Sigmoid colon (tissue), 6 donors: ENCODE measurements at regions not wholly inside any gene's neighbourhood (a gene's known extent, or its start where the extent isn't known, plus 50 kb on each side); places are given as distances from the start of the nearest gene placed in this dataset.

Experiments
- DNase-seq: peaks from one replicate; pipeline ENCODE4 v3.0.0-alpha.2; 2019
- H3K27ac ChIP-seq, 4 donors: fragments of 200-600 bp; sonication (generic); one replicate each; pipeline ENCODE4 v1.5.1; 2016 to 2019; ENCODE audit warnings: mild to moderate bottlenecking in 1 of 4
- H3K27me3 ChIP-seq, 3 donors: fragments of 200-600 bp; sonication (generic); one replicate each; pipeline ENCODE4 v1.5.1; 2019; ENCODE audit warnings: mild to moderate bottlenecking in 1 of 3
- H3K36me3 ChIP-seq, 4 donors: fragments of 200-600 bp; sonication (generic); one replicate each; pipeline ENCODE4 v1.5.1; 2016 to 2019
- H3K4me1 ChIP-seq, 4 donors: fragments of 200-600 bp; sonication (generic); one replicate each; pipeline ENCODE4 v1.5.1; 2017 to 2019
- H3K4me3 ChIP-seq, 4 donors: fragments of 200-600 bp; sonication (generic); one replicate each; pipeline ENCODE4 v1.5.1; 2017 to 2019; ENCODE audit warnings: mild to moderate bottlenecking in 2 of 4, moderate library complexity in 1 of 4
- H3K9me3 ChIP-seq, 4 donors: fragments of 200-600 bp in 3 of 4; sonication (generic) in 3 of 4; one replicate each; pipeline versions ENCODE4 v1.5.1 to v1.6.1; 2013 to 2019
- EP300 ChIP-seq, 4 donors: sonication (generic); formaldehyde crosslinking; IDR thresholded peaks; one replicate each; pipeline ENCODE4 v1.6.1; 2017; ENCODE audit warnings: antibody characterized with exemption in 4 of 4
- POLR2A ChIP-seq, 2 donors: fragments of 450-650 bp; IDR thresholded peaks; one replicate each; pipeline ENCODE4 v1.6.1; 2016; ENCODE audit warnings: antibody characterized with exemption in 2 of 2, mild to moderate bottlenecking in 2 of 2, moderate library complexity in 2 of 2
- POLR2AphosphoS5 ChIP-seq, 4 donors: sonication (generic); formaldehyde crosslinking; IDR thresholded peaks; one replicate each; pipeline ENCODE4 v1.6.1; 2017; ENCODE audit warnings: antibody characterized with exemption in 4 of 4
- WGBS, 2 donors: extraction: QIAGEN DNeasy Blood & Tissue Kit; methylation state at CpG; one replicate each; pipeline ENCODE4 v1.1.7; 2013; 5-methylcytosine and 5-hydroxymethylcytosine counted together
- intact Hi-C: fragments of 100-400 bp; cut with DNase I; formaldehyde crosslinking; loops from one replicate; pipeline ENCODE4 v1.15.1; 2023
- TF ChIP-seq, protein P1 (sequence below), 4 experiments: fragments of 450-650 bp in 3 of 4; fragments of 200-600 bp in 1 of 4; IDR thresholded peaks; one replicate each; pipeline ENCODE4 v1.5.1; 2016 to 2019; ENCODE audit warnings: antibody characterized with exemption in 4 of 4, mild to moderate bottlenecking in 3 of 4, moderate library complexity in 2 of 4
- donor health status: healthy with polysubstance abuse.
- donor health status: healthy.

- no peak for TF ChIP-seq EP300 (IDR thresholded peaks at IDR 0.05)
- no peak for TF ChIP-seq POLR2AphosphoS5 (IDR thresholded peaks at IDR 0.05)
- no peak for TF ChIP-seq POLR2A (IDR thresholded peaks at IDR 0.05)
- TF ChIP-seq, protein P1, sequence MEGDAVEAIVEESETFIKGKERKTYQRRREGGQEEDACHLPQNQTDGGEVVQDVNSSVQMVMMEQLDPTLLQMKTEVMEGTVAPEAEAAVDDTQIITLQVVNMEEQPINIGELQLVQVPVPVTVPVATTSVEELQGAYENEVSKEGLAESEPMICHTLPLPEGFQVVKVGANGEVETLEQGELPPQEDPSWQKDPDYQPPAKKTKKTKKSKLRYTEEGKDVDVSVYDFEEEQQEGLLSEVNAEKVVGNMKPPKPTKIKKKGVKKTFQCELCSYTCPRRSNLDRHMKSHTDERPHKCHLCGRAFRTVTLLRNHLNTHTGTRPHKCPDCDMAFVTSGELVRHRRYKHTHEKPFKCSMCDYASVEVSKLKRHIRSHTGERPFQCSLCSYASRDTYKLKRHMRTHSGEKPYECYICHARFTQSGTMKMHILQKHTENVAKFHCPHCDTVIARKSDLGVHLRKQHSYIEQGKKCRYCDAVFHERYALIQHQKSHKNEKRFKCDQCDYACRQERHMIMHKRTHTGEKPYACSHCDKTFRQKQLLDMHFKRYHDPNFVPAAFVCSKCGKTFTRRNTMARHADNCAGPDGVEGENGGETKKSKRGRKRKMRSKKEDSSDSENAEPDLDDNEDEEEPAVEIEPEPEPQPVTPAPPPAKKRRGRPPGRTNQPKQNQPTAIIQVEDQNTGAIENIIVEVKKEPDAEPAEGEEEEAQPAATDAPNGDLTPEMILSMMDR (IDR thresholded peaks at IDR 0.05) = no peak
- Histone ChIP-seq H3K27ac (no peak overlapping the region), H3K9me3 (peaks cover 0 to 8% (median 3%) of the 10 kb centered on the region in 4 donors), H3K4me1 (no peaks in the 10 kb centered on the region), H3K4me3 (no peak overlapping the region), H3K36me3 (no peaks in the 10 kb centered on the region), H3K27me3 (no peaks in the 10 kb centered on the region)
- WGBS, 2 donors = 75 to 81% methylated on average over 7 of the region's 7 CpGs
- no peak for DNase-seq
- intact Hi-C loops = no loop called here
Observed at GRCh38 chr10:83108565-83109333, 1030.6 kb upstream of the GHITM start.

DNA sequence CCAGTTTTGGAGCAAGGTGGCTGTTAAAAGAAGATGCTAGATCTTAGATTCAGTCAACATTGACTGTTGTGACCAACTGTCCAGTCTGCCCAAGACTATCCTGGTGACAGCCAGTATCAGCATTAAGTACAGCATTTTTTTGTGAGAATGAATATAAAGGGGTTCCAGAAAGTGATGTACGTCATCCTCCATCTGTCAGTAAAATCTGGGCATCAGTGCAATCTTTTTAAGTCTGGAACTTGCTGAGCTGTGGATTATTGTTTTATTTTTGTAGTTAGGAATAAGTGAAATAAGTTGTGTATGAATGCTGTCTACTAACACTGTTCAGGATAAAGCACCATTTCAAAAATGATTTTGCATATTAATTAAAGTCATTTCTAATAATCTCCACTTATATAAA is 1020.0 kb upstream of the GHITM start:
- Histone ChIP-seq H3K36me3 (no peaks in the 10 kb centered on the region), H3K27ac (no peak overlapping the region), H3K9me3 (no peaks in the 10 kb centered on the region), H3K4me1 (no peaks in the 10 kb centered on the region), H3K4me3 (no peak overlapping the region), H3K27me3 (no peaks in the 10 kb centered on the region)
- WGBS, 2 donors = 71 to 78% methylated on average over 1 of the region's 1 CpG
- TF ChIP-seq POLR2AphosphoS5 (IDR thresholded peaks at IDR 0.05) (no peak), EP300 (IDR thresholded peaks at IDR 0.05) (no peak), POLR2A (IDR thresholded peaks at IDR 0.05) (no peak)
- TF ChIP-seq, protein P1 (IDR thresholded peaks at IDR 0.05) = no peak
- intact Hi-C loops = no loop called here
- DNase-seq = no peak

DNA sequence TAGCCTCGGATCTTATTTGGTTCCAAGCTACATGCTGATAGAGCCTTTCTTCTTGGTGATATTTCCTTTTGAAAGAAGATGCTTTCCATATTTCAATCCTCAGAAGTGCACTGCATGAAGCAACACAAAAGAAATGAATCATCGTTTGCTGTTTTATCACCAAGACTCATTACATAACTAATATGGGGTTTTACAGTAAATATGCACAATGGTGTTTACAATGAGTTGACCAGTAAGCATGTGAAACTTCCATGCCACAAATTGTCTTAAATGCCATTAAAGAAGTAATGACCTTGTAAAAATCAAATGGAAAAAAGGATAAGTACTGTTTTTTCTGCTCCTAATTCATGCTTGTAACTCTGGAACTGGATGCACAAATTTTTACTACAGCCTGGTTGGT is 1017.0 kb upstream of the GHITM start:
- TF ChIP-seq POLR2A (IDR thresholded peaks at IDR 0.05) (no peak), POLR2AphosphoS5 (IDR thresholded peaks at IDR 0.05) (no peak), EP300 (IDR thresholded peaks at IDR 0.05) (no peak)
- TF ChIP-seq, protein P1 (IDR thresholded peaks at IDR 0.05) = no peak
- no peaks in the 10 kb centered on the region for H3K4me1 ChIP-seq
- 64 to 69% methylated on average over 2 of the region's 2 CpGs for WGBS, 2 donors
- no peak overlapping the region for H3K27ac ChIP-seq
- no peaks in the 10 kb centered on the region for H3K9me3 ChIP-seq
- no peaks in the 10 kb centered on the region for H3K36me3 ChIP-seq
- no peak overlapping the region for H3K4me3 ChIP-seq
- DNase-seq = no peak
- H3K27me3 ChIP-seq = no peaks in the 10 kb centered on the region
- intact Hi-C loops = no loop called here

DNA sequence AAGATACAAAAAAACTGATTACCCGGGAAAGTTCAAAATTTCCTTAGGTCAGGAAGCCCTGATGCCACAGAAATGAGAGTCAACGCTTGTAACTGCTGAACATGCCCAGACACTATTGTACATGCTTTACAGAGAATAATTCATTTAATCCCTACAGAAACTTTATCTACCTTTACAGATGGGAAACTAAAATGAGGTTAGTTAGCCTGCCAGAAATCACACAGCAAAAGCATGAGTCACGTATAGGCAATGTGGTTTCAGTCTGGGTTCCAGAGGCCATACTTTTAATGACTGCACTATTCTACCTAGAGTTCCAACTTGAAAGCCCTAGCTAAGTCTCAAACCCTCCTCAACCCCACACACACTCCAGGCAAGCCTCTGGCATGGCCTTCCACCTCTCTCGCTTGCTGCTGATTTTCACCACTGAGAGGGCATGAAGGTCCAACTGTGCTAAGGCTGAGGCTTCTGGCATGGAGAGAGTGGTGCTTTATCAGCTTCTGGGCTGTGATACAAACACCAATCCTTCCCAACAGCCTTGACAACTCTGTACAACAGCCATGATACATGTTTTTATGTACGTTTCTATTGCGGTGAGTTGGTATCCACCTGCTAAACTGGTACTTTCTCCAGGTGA is 1011.2 kb upstream of the GHITM start:
- H3K36me3 ChIP-seq = no peaks in the 10 kb centered on the region
- intact Hi-C loops = no loop called here
- no peaks in the 10 kb centered on the region for H3K27me3 ChIP-seq
- no peaks in the 10 kb centered on the region for H3K4me1 ChIP-seq
- no peak overlapping the region for H3K4me3 ChIP-seq
- TF ChIP-seq EP300 (IDR thresholded peaks at IDR 0.05) = no peak
- TF ChIP-seq POLR2A (IDR thresholded peaks at IDR 0.05) = no peak
- TF ChIP-seq POLR2AphosphoS5 (IDR thresholded peaks at IDR 0.05) = no peak
- TF ChIP-seq, protein P1 (IDR thresholded peaks at IDR 0.05) = no peak
- DNase-seq = no peak
- H3K9me3 ChIP-seq = no peaks in the 10 kb centered on the region
- H3K27ac ChIP-seq = no peak overlapping the region
- WGBS, 2 donors = 92 to 95% methylated on average over 6 of the region's 6 CpGs
